Tibial nerve (tissue), 4 donors: ENCODE measurements at regions not wholly inside any gene's neighbourhood (a gene's known extent, or its start where the extent isn't known, plus 50 kb on each side); places are given as distances from the start of the nearest gene placed in this dataset.

Source experiments
- DNase-seq, 2 donors: peaks; one replicate each; pipeline ENCODE4 v3.0.0-alpha.2; 2019; ENCODE audit warnings: low spot score in 2 of 2
- H3K27ac ChIP-seq, 4 donors: fragments of 200-600 bp; sonication (generic) in 3 of 4; one replicate each; pipeline ENCODE4 v1.5.1; 2017 to 2019; ENCODE audit warnings: mild to moderate bottlenecking in 1 of 4
- H3K27me3 ChIP-seq, 2 donors: fragments of 200-600 bp; sonication (generic) in 1 of 2; one replicate each; pipeline versions ENCODE4 v1.5.1 to v1.6.0; 2017 to 2019
- H3K36me3 ChIP-seq, 3 donors: fragments of 200-600 bp; sonication (generic); one replicate each; pipeline ENCODE4 v1.5.1; 2018 to 2019
- H3K4me1 ChIP-seq, 4 donors: fragments of 200-600 bp; sonication (generic) in 3 of 4; one replicate each; pipeline ENCODE4 v1.5.1; 2017 to 2019
- H3K4me3 ChIP-seq, 4 donors: fragments of 200-600 bp; sonication (generic) in 3 of 4; one replicate each; pipeline ENCODE4 v1.5.1; 2017 to 2019; ENCODE audit warnings: mild to moderate bottlenecking in 1 of 4, moderate library complexity in 1 of 4
- H3K9me3 ChIP-seq, 4 donors: fragments of 200-600 bp; sonication (generic) in 3 of 4; one replicate each; pipeline ENCODE4 v1.5.1; 2017 to 2019
- EP300 ChIP-seq, 2 donors: sonication (generic); formaldehyde crosslinking; IDR thresholded peaks; one replicate each; pipeline ENCODE4 v1.6.1; 2017; ENCODE audit warnings: antibody characterized with exemption in 2 of 2, mild to moderate bottlenecking in 1 of 2
- POLR2A ChIP-seq, 2 donors: fragments of 450-650 bp; IDR thresholded peaks; one replicate each; pipeline ENCODE4 v1.6.1; 2017; ENCODE audit warnings: antibody characterized with exemption in 2 of 2, mild to moderate bottlenecking in 2 of 2, moderate library complexity in 2 of 2
- WGBS, 2 donors: methylation state at CpG; one replicate each; pipeline ENCODE4 v1.1.5; 2018; 5-methylcytosine and 5-hydroxymethylcytosine counted together
- TF ChIP-seq, protein P1 (sequence below), 5 experiments: fragments of 200-600 bp in 3 of 5; fragments of 450-650 bp in 2 of 5; sonication (generic) in 3 of 5; IDR thresholded peaks; one replicate each; pipeline ENCODE4 v1.5.1; 2016 to 2019; ENCODE audit warnings: antibody characterized with exemption in 5 of 5, mild to moderate bottlenecking in 3 of 5, moderate library complexity in 2 of 5

GRCh38 chr5:164217464-164217863 is 712.0 kb downstream of the MAT2B start:
- no peaks in the 10 kb centered on the region for H3K36me3 ChIP-seq
- no peak overlapping the region for H3K4me3 ChIP-seq
- H3K27me3 ChIP-seq, result no peaks in the 10 kb centered on the region
- whole genome bisulfite sequencing, 2 donors, result 72 to 76% methylated on average over 1 of the region's 1 CpG
- no peak overlapping the region for H3K27ac ChIP-seq
- H3K4me1 ChIP-seq, result no peaks in the 10 kb centered on the region
- TF ChIP-seq POLR2A (IDR thresholded peaks at IDR 0.05) (no peak), EP300 (IDR thresholded peaks at IDR 0.05) (no peak)
- TF ChIP-seq, protein P1, sequence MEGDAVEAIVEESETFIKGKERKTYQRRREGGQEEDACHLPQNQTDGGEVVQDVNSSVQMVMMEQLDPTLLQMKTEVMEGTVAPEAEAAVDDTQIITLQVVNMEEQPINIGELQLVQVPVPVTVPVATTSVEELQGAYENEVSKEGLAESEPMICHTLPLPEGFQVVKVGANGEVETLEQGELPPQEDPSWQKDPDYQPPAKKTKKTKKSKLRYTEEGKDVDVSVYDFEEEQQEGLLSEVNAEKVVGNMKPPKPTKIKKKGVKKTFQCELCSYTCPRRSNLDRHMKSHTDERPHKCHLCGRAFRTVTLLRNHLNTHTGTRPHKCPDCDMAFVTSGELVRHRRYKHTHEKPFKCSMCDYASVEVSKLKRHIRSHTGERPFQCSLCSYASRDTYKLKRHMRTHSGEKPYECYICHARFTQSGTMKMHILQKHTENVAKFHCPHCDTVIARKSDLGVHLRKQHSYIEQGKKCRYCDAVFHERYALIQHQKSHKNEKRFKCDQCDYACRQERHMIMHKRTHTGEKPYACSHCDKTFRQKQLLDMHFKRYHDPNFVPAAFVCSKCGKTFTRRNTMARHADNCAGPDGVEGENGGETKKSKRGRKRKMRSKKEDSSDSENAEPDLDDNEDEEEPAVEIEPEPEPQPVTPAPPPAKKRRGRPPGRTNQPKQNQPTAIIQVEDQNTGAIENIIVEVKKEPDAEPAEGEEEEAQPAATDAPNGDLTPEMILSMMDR (IDR thresholded peaks at IDR 0.05), result no peak
- DNase-seq, result no peak
- no peaks in the 10 kb centered on the region for H3K9me3 ChIP-seq

GRCh38 chr5:164220522-164220921 is 715.1 kb downstream of the MAT2B start:
- TF ChIP-seq, protein P1 (IDR thresholded peaks at IDR 0.05), result no peak
- TF ChIP-seq EP300 (IDR thresholded peaks at IDR 0.05), result no peak
- no peak for TF ChIP-seq POLR2A (IDR thresholded peaks at IDR 0.05)
- H3K36me3 ChIP-seq, result no peaks in the 10 kb centered on the region
- H3K27ac ChIP-seq, result no peak overlapping the region
- no peak overlapping the region for H3K4me3 ChIP-seq
- no peaks in the 10 kb centered on the region for H3K9me3 ChIP-seq
- no peak for DNase-seq
- H3K4me1 ChIP-seq, result no peaks in the 10 kb centered on the region
- no peaks in the 10 kb centered on the region for H3K27me3 ChIP-seq

GRCh38 chr5:164224236-164224635 is 718.8 kb downstream of the MAT2B start:
- no peaks in the 10 kb centered on the region for H3K27me3 ChIP-seq
- no peak overlapping the region for H3K27ac ChIP-seq
- no peaks in the 10 kb centered on the region for H3K4me1 ChIP-seq
- no peaks in the 10 kb centered on the region for H3K36me3 ChIP-seq
- WGBS, 2 donors, result 85% methylated on average over 2 of the region's 2 CpGs
- no peak for DNase-seq
- TF ChIP-seq POLR2A (IDR thresholded peaks at IDR 0.05) (no peak), EP300 (IDR thresholded peaks at IDR 0.05) (no peak)
- TF ChIP-seq, protein P1 (IDR thresholded peaks at IDR 0.05), result no peak
- no peaks in the 10 kb centered on the region for H3K9me3 ChIP-seq
- H3K4me3 ChIP-seq, result no peak overlapping the region

DNA sequence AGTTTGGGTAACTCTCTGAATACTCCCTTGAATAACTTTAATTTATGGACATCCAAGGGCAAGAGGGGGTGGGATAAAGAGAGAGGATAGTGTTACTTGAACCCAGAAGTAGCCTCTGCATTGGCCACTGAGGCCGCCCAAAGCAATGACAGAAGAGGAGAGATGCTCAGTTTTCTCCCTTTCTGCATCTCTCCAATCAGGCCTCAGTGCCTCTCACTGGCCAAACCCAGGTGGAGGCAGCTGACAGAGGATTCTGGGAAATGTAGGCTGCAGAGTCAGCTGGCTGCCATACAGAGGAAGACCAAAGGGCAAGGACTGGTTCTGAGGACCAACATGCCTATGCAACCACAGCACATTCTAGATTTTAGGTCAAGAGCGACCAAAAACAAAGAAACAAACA is 719.4 kb downstream of the MAT2B start:
- TF ChIP-seq, protein P1 (IDR thresholded peaks at IDR 0.05), result no peak
- Histone ChIP-seq H3K27ac (no peak overlapping the region), H3K36me3 (no peaks in the 10 kb centered on the region), H3K9me3 (no peaks in the 10 kb centered on the region), H3K4me1 (no peaks in the 10 kb centered on the region), H3K4me3 (no peak overlapping the region), H3K27me3 (no peaks in the 10 kb centered on the region)
- no peak for DNase-seq
- WGBS, 2 donors, result 90 to 91% methylated on average over 2 of the region's 2 CpGs

GRCh38 chr5:164230341-164230740 is 724.9 kb downstream of the MAT2B start:
- no peak for TF ChIP-seq EP300 (IDR thresholded peaks at IDR 0.05)
- no peak for TF ChIP-seq POLR2A (IDR thresholded peaks at IDR 0.05)
- TF ChIP-seq, protein P1 (IDR thresholded peaks at IDR 0.05), result no peak
- Histone ChIP-seq H3K9me3 (no peaks in the 10 kb centered on the region), H3K4me1 (no peaks in the 10 kb centered on the region), H3K36me3 (no peaks in the 10 kb centered on the region), H3K4me3 (no peak overlapping the region), H3K27me3 (no peaks in the 10 kb centered on the region), H3K27ac (no peak overlapping the region)
- no peak for DNase-seq
- 92 to 95% methylated on average over 1 of the region's 1 CpG for WGBS, 2 donors
